ENCODE measurements at regions not wholly inside any gene's neighbourhood (a gene's known extent, or its start where the extent isn't known, plus 50 kb on each side); places are given as distances from the start of the nearest gene placed in this dataset.

GRCh38 chr4:131531087-131531486, 1618.0 kb upstream of the PCDH10 start:
- TF ChIP-seq POLR2A (IDR thresholded peaks at IDR 0.05; ENCODE audit: low read depth, low read length) = no peak
- no peak for TF ChIP-seq CTCF (IDR thresholded peaks at IDR 0.05 in 2 of 3, conservative IDR thresholded peaks at IDR 0.05 in 1 of 3; ENCODE audit: control insufficient read depth in 2 of 3, extremely low read depth in 1 of 3, insufficient read depth in 1 of 3, low read depth in 3 of 3, low read length in 3 of 3)
- no peak for TF ChIP-seq EZH2 (IDR thresholded peaks at IDR 0.05; ENCODE audit: borderline replicate concordance, control insufficient read depth, low read depth, low read length)
- TF ChIP-seq POU2F2 (IDR thresholded peaks at IDR 0.05; ENCODE audit: borderline replicate concordance, low read depth, low read length) = no peak
- TF ChIP-seq ZSCAN29 (IDR thresholded peaks at IDR 0.05) = no peak
- no peak for TF ChIP-seq USF2 (IDR thresholded peaks at IDR 0.05; ENCODE audit: borderline replicate concordance, low read depth, low read length)
- TF ChIP-seq KAT2A (conservative IDR thresholded peaks at IDR 0.05; ENCODE audit: control insufficient read depth, low read depth, low read length) = no peak
- no peak for TF ChIP-seq MYB (IDR thresholded peaks at IDR 0.05; ENCODE audit: borderline replicate concordance, low read depth, low read length)
- no peak for TF ChIP-seq CHD2 (IDR thresholded peaks at IDR 0.05; ENCODE audit: borderline replicate concordance, low read depth, low read length)
- TF ChIP-seq TCF7 (IDR thresholded peaks at IDR 0.05; ENCODE audit: borderline replicate concordance) = no peak
- no peak for TF ChIP-seq SKIL (IDR thresholded peaks at IDR 0.05; ENCODE audit: low read depth, poor library complexity, severe bottlenecking)
- TF ChIP-seq FOXK2 (IDR thresholded peaks at IDR 0.05) = no peak

All from GM12878 (cell line).